GM13976 (cell line): ENCODE measurements at regions not wholly inside any gene's neighbourhood (a gene's known extent, or its start where the extent isn't known, plus 50 kb on each side); places are given as distances from the start of the nearest gene placed in this dataset.

ENCODE experiments used
- DNase-seq: peaks from one replicate; pipeline ENCODE4 v3.0.0; 2012; ENCODE audit warnings: low spot score
- CTCF ChIP-seq: IDR thresholded peaks from 2 replicates; pipeline ENCODE4 v1.5.1; 2012; ENCODE audit warnings: borderline replicate concordance, mild to moderate bottlenecking; ENCODE audit not compliant: insufficient read depth; ENCODE audit errors: extremely low read depth, missing control alignments, control extremely low read depth
- in situ Hi-C: fragments of 300-500 bp; cut with MboI; formaldehyde crosslinking; loops from one replicate; pipeline ENCODE4 v1.12.0; 2022; ENCODE audit warnings: low sequenced_read_pairs, mixed read lengths, inconsistent platforms; ENCODE audit not compliant: unreplicated experiment

GRCh38 chr5:93307557-93307956, 273.5 kb downstream of the NR2F1-AS1 start:
- no peak for DNase-seq
- in situ Hi-C loops, result no loop called here
- no peak for TF ChIP-seq CTCF

- in situ Hi-C loops, result no loop called here
- TF ChIP-seq CTCF, result no peak
- DNase-seq, result no peak
Measured at GRCh38 chr5:93305984-93306383, 275.0 kb downstream of the NR2F1-AS1 start.

- in situ Hi-C loops, result no loop called here
- no peak for DNase-seq
- no peak for TF ChIP-seq CTCF
Measured at GRCh38 chr5:93304456-93305250, 276.4 kb downstream of the NR2F1-AS1 start.

GRCh38 chr5:93303291-93303691, 277.7 kb downstream of the NR2F1-AS1 start:
- no peak for TF ChIP-seq CTCF
- in situ Hi-C loops, result no loop called here
- DNase-seq, result no peak

- in situ Hi-C loops, result no loop called here
- DNase-seq, result no peak
- TF ChIP-seq CTCF, result no peak
Measured at GRCh38 chr5:93302711-93303110, 278.3 kb downstream of the NR2F1-AS1 start.

- no peak for TF ChIP-seq CTCF
- in situ Hi-C loops, result no loop called here
- DNase-seq, result no peak
Measured at GRCh38 chr5:93300945-93301344, 280.1 kb downstream of the NR2F1-AS1 start.

GRCh38 chr5:93300309-93300923, 280.6 kb downstream of the NR2F1-AS1 start:
- TF ChIP-seq CTCF, result no peak
- DNase-seq, result no peak
- in situ Hi-C loops, result no loop called here
